Astrocyte (in vitro differentiated cells and primary cell): ENCODE measurements at regions not wholly inside any gene's neighbourhood (a gene's known extent, or its start where the extent isn't known, plus 50 kb on each side); places are given as distances from the start of the nearest gene placed in this dataset.

Experiments
- CTCF ChIP-seq: IDR thresholded peaks from 2 replicates; pipeline ENCODE4 v1.5.1; 2011; ENCODE audit warnings: low read depth, mild to moderate bottlenecking, inconsistent platforms, low read length, moderate library complexity; ENCODE audit not compliant: insufficient read depth
- EZH2 ChIP-seq: IDR thresholded peaks from 2 replicates; pipeline ENCODE4 v1.6.1; 2012; ENCODE audit warnings: mild to moderate bottlenecking, low read length, inconsistent platforms; ENCODE audit not compliant: insufficient read depth

DNA sequence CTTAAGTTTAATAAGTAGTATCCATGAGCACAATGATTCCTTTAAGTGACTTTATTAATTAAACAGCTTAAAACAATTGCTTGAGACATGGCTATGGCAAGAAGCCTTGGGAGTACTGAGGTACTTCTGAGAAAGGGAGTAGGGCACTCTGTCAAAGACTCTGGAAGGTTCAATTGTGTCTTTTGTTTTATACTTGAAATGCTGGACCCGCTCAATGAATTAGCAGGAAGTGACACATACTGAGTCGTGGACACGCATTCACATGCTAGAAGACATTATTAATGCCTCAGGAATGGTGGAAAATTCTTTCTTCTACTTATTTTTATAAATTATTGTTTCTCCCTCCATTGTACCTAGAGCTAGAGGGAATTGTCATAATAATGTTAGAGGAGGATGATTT, 347.3 kb upstream of the ZNF608 start:
- TF ChIP-seq CTCF: no peak
- TF ChIP-seq EZH2: no peak
